Right lobe of liver (tissue), 6 donors: ENCODE measurements at regions not wholly inside any gene's neighbourhood (a gene's known extent, or its start where the extent isn't known, plus 50 kb on each side); places are given as distances from the start of the nearest gene placed in this dataset.
A peak's percentile ranks its signal among the peaks of the same experiment; 100 is the strongest.

Experiments
- ATAC-seq, 4 donors: fragments of 200-7000 bp; cut with Tn5 transposase; one replicate each; pipeline ENCODE4 v1.9.1; 2020; ENCODE audit warnings: mild to moderate bottlenecking in 4 of 4, moderate library complexity in 4 of 4
- DNase-seq, 3 donors: peaks; one replicate each; pipeline ENCODE4 v3.0.0-alpha.2; 2020
- H3K27ac ChIP-seq, 3 donors: fragments of 200-600 bp; one replicate each; pipeline ENCODE4 v1.8.0; 2022
- H3K27me3 ChIP-seq, 2 donors: fragments of 200-600 bp; one replicate each; pipeline ENCODE4 v1.8.0; 2022
- H3K36me3 ChIP-seq, 4 donors: fragments of 200-600 bp; sonication (generic) in 1 of 4; one replicate each; pipeline versions ENCODE4 v1.5.1 to v1.8.0; 2017 to 2022; ENCODE audit warnings: control low read depth in 1 of 4
- H3K4me1 ChIP-seq, 4 donors: fragments of 200-600 bp; sonication (generic) in 1 of 4; one replicate each; pipeline versions ENCODE4 v1.5.1 to v1.8.0; 2017 to 2022; ENCODE audit warnings: control low read depth in 1 of 4
- H3K4me3 ChIP-seq, 3 donors: fragments of 200-600 bp; one replicate each; pipeline ENCODE4 v1.8.0; 2022
- H3K9me3 ChIP-seq, 4 donors: fragments of 200-600 bp; sonication (generic) in 1 of 4; one replicate each; pipeline versions ENCODE4 v1.5.1 to v1.8.0; 2017 to 2022; ENCODE audit warnings: control low read depth in 1 of 4
- POLR2A ChIP-seq: fragments of 450-650 bp; IDR thresholded peaks from one replicate; pipeline ENCODE4 v1.6.1; 2017; ENCODE audit warnings: antibody characterized with exemption, mild to moderate bottlenecking
- WGBS: methylation state at CpG from one replicate; pipeline ENCODE4 v1.1.6; 2018; ENCODE audit warnings: low coverage, low lambda C conversion rate; ENCODE audit not compliant: insufficient coverage; ENCODE audit errors: missing lambda C conversion rate; 5-methylcytosine and 5-hydroxymethylcytosine counted together
- intact Hi-C, 2 donors: fragments of 100-400 bp; cut with DNase I; formaldehyde crosslinking; loops; one replicate each; pipeline versions ENCODE4 v1.11.2 to v1.14.1; 2022
- TF ChIP-seq, protein P1 (sequence below), 4 donors: fragments of 200-600 bp in 3 of 4; fragments of 450-650 bp in 1 of 4; IDR thresholded peaks; one replicate each; pipeline versions ENCODE4 v1.5.1 to v1.8.0; 2016 to 2022; ENCODE audit warnings: antibody characterized with exemption in 4 of 4, mild to moderate bottlenecking in 2 of 4
- donor health status: DM: no; HTN: yes; CAD: no.
- donor health status: DM: no; HTN: no; CAD: no.
- donor health status: DM: no; HTN: no; CAD: no.
- donor health status: DM: no; HTN: yes; CAD: no.
- donor health status: DM: no; HTN: yes; CAD: no.

DNA sequence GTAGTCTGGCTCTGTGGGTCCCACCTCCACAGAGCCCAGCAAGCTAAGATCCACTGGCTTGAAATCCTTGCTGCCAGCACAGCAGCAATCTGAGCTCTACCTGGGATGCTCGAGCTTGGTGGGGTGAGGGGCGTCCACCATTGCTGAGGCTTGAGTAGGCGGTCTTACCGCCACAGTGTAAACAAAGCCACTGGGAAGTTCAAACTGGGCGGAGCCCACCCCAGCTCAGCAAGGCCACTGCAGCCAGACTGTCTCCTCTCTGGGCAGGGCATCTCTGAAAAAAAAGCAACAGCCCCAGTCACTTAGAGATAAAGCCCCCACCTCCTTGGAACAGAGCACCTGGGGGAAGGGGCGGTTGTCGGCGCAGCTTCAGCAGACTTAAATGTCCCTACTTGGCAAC is 243.2 kb upstream of the POF1B start:
- H3K36me3 ChIP-seq, result no peaks in the 10 kb centered on the region
- intact Hi-C loops, result no loop called here
- TF ChIP-seq, protein P1, sequence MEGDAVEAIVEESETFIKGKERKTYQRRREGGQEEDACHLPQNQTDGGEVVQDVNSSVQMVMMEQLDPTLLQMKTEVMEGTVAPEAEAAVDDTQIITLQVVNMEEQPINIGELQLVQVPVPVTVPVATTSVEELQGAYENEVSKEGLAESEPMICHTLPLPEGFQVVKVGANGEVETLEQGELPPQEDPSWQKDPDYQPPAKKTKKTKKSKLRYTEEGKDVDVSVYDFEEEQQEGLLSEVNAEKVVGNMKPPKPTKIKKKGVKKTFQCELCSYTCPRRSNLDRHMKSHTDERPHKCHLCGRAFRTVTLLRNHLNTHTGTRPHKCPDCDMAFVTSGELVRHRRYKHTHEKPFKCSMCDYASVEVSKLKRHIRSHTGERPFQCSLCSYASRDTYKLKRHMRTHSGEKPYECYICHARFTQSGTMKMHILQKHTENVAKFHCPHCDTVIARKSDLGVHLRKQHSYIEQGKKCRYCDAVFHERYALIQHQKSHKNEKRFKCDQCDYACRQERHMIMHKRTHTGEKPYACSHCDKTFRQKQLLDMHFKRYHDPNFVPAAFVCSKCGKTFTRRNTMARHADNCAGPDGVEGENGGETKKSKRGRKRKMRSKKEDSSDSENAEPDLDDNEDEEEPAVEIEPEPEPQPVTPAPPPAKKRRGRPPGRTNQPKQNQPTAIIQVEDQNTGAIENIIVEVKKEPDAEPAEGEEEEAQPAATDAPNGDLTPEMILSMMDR (IDR thresholded peaks at IDR 0.05), result no peak
- TF ChIP-seq POLR2A, result no peak
- ATAC-seq (no peak), DNase-seq (peak in 1 of 3 donors; percentile 21)
- H3K4me1 ChIP-seq, result no peaks in the 10 kb centered on the region
- no peak overlapping the region for H3K4me3 ChIP-seq
- 76% methylated on average over 3 of the region's 8 CpGs for WGBS
- H3K27ac ChIP-seq, result no peak overlapping the region
- H3K9me3 ChIP-seq, result no peaks in the 10 kb centered on the region
- no peaks in the 10 kb centered on the region for H3K27me3 ChIP-seq

GRCh38 chrX:85620466-85620865 is 241.0 kb upstream of the POF1B start:
- no peak overlapping the region for H3K4me3 ChIP-seq
- intact Hi-C loops, result no loop called here
- WGBS, result 20% methylated on average over 1 of the region's 1 CpG

GRCh38 chrX:85619962-85620361 is 240.5 kb upstream of the POF1B start:
- no peak for ATAC-seq

More at GRCh38 chrX:85620466-85620865, 241.0 kb upstream of the POF1B start:
- Histone ChIP-seq H3K27me3 (no peaks in the 10 kb centered on the region), H3K27ac (no peak overlapping the region), H3K36me3 (no peaks in the 10 kb centered on the region), H3K9me3 (no peaks in the 10 kb centered on the region), H3K4me1 (no peaks in the 10 kb centered on the region)
- ATAC-seq (no peak), DNase-seq (no peak)
- TF ChIP-seq, protein P1 (IDR thresholded peaks at IDR 0.05), result no peak
- no peak for TF ChIP-seq POLR2A

GRCh38 chrX:85611926-85612325 is 232.5 kb upstream of the POF1B start:
- TF ChIP-seq POLR2A, result no peak
- TF ChIP-seq, protein P1 (IDR thresholded peaks at IDR 0.05), result peak; percentile 14 to 46 (median 38)
- DNase-seq (no peak), ATAC-seq (no peak)
- Histone ChIP-seq H3K27ac (no peak overlapping the region), H3K36me3 (no peaks in the 10 kb centered on the region), H3K4me1 (no peaks in the 10 kb centered on the region), H3K27me3 (no peaks in the 10 kb centered on the region), H3K4me3 (no peak overlapping the region), H3K9me3 (no peaks in the 10 kb centered on the region)
- intact Hi-C loops, result no loop called here

More at GRCh38 chrX:85619962-85620361, 240.5 kb upstream of the POF1B start:
- H3K9me3 ChIP-seq, result no peaks in the 10 kb centered on the region
- no peak overlapping the region for H3K4me3 ChIP-seq
- H3K36me3 ChIP-seq, result no peaks in the 10 kb centered on the region
- intact Hi-C loops, result no loop called here
- H3K27ac ChIP-seq, result no peak overlapping the region
- no peak for DNase-seq
- TF ChIP-seq, protein P1 (IDR thresholded peaks at IDR 0.05), result no peak
- H3K27me3 ChIP-seq, result no peaks in the 10 kb centered on the region
- H3K4me1 ChIP-seq, result no peaks in the 10 kb centered on the region

GRCh38 chrX:85592980-85593379 is 213.5 kb upstream of the POF1B start:
- H3K36me3 ChIP-seq, result no peaks in the 10 kb centered on the region
- no peaks in the 10 kb centered on the region for H3K4me1 ChIP-seq
- H3K4me3 ChIP-seq, result no peak overlapping the region
- ATAC-seq (no peak), DNase-seq (no peak)
- no peaks in the 10 kb centered on the region for H3K9me3 ChIP-seq
- H3K27me3 ChIP-seq, result no peaks in the 10 kb centered on the region
- WGBS, result 47% methylated on average over 3 of the region's 4 CpGs
- H3K27ac ChIP-seq, result no peak overlapping the region
- intact Hi-C loops, result no loop called here
- TF ChIP-seq, protein P1 (IDR thresholded peaks at IDR 0.05), result no peak
- TF ChIP-seq POLR2A, result no peak
